Spleen (tissue), 7 donors: ENCODE measurements at regions not wholly inside any gene's neighbourhood (a gene's known extent, or its start where the extent isn't known, plus 50 kb on each side); places are given as distances from the start of the nearest gene placed in this dataset.

ENCODE experiments used
- CTCF ChIP-seq, 11 experiments: fragments of 200-600 bp in 7 of 11; fragments of 450-650 bp in 4 of 11; sonication (generic) in 4 of 11; IDR thresholded peaks in 8 of 11; conservative IDR thresholded peaks in 3 of 11; 1 replicate in 7 of 11; 2 replicates in 4 of 11; pipeline versions ENCODE4 v1.4.0 to v1.8.0; 2016 to 2021; ENCODE audit warnings: antibody characterized with exemption in 11 of 11, inconsistent platforms in 4 of 11, mild to moderate bottlenecking in 1 of 11
- POLR2A ChIP-seq, 3 donors: fragments of 450-650 bp; IDR thresholded peaks; one replicate each; pipeline ENCODE4 v1.5.1; 2017; ENCODE audit warnings: antibody characterized with exemption in 3 of 3, mild to moderate bottlenecking in 1 of 3
- POLR2AphosphoS5 ChIP-seq, 3 donors: sonication (generic); formaldehyde crosslinking; IDR thresholded peaks; one replicate each; pipeline ENCODE4 v1.5.1; 2017; ENCODE audit warnings: antibody characterized with exemption in 3 of 3
- donor health status: DM: no; HTN: no; CAD: no; lungs with moderate emphysema.
- donor health status: DM: no; HTN: no; CAD: no.
- donor health status: DM: no; HTN: no; CAD: no.

DNA sequence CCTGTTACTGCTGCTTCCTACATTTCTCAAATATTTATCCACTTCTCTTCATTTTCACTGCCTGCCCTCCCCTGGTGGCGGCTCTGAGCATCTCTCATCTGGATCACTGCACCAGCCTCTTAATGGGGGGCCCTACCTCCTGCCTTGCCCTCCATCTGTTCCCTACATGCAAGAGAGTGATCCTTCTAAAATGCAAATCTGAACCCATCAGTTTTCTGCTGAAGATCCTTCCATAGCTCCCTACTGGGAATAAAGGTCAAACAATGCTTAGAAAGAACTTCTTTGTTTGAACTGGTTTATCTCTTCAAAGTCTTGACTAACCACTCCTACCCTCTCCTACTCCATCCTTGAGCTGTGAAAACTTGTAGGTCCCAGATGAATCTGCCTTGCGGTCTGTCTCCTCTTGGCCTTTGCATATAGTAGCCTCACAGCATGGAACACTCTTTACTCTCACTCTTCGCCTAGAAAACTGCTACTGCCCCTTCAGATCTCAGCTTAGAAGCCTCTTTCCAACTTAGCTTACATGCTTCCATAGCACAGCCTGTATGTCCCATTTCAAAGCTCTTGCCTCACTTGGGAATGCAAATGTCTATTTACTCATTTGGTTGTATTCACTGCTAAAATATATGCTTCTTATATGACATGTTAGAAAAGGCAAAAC lies 119.3 kb downstream of the QRSL1 start:
- no peak for TF ChIP-seq CTCF (IDR thresholded peaks at IDR 0.05 in 8 of 11, conservative IDR thresholded peaks at IDR 0.05 in 3 of 11)
- TF ChIP-seq POLR2A (IDR thresholded peaks at IDR 0.05), result no peak
- TF ChIP-seq POLR2AphosphoS5 (IDR thresholded peaks at IDR 0.05), result no peak
